ENCODE measurements at regions not wholly inside any gene's neighbourhood (a gene's known extent, or its start where the extent isn't known, plus 50 kb on each side); places are given as distances from the start of the nearest gene placed in this dataset.

DNA sequence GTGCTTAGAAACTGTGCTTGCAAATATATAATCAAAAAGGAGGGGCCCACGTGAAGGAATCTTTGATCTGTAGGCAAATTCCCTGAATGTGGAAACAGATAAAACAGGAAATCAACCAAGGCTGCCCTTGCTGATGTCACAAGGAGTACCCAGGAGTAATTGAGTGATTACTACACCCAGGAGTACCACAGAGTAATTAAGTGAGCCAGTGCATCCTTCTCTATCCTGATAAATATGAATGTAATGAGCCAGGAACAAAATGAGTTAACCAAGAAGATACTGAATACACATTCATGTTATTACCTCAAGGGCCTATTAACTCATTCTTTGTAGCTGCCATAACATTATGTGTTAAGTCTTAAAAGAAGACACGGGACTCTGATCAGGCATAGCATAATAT, 87.3 kb upstream of the POU1F1 start:
- no peaks in the 10 kb centered on the region for H3K36me3 ChIP-seq (ENCODE audit: insufficient read depth, insufficient read length, low read length)
- H3K9ac ChIP-seq (ENCODE audit: insufficient read length, low read depth) = no peak overlapping the region
- no peaks in the 10 kb centered on the region for H3K9me3 ChIP-seq (ENCODE audit: insufficient read depth, low read length)
- TF ChIP-seq YY1 (IDR thresholded peaks at IDR 0.05; ENCODE audit: insufficient read depth, insufficient read length) = no peak
- TF ChIP-seq SUZ12 (IDR thresholded peaks at IDR 0.05; ENCODE audit: extremely low read depth, insufficient read depth, insufficient read length) = no peak
- TF ChIP-seq ZNF274 (IDR thresholded peaks at IDR 0.05; ENCODE audit: low read depth, low read length) = no peak
- H3K4me3 ChIP-seq (ENCODE audit: insufficient read length, low read depth) = no peak overlapping the region
- no peaks in the 10 kb centered on the region for H3K4me1 ChIP-seq (ENCODE audit: insufficient read depth, insufficient read length)
- no peak for DNase-seq (ENCODE audit: low read depth, low spot score)
- H3K27me3 ChIP-seq (ENCODE audit: insufficient read depth, insufficient read length) = no peaks in the 10 kb centered on the region

GRCh38 chr3:87361956-87362355, 85.6 kb upstream of the POU1F1 start:
- H3K36me3 ChIP-seq (ENCODE audit: insufficient read depth, insufficient read length, low read length) = no peaks in the 10 kb centered on the region
- H3K4me1 ChIP-seq (ENCODE audit: insufficient read depth, insufficient read length) = no peaks in the 10 kb centered on the region
- H3K4me3 ChIP-seq (ENCODE audit: insufficient read length, low read depth) = no peak overlapping the region
- TF ChIP-seq SUZ12 (IDR thresholded peaks at IDR 0.05; ENCODE audit: extremely low read depth, insufficient read depth, insufficient read length) (no peak), ZNF274 (IDR thresholded peaks at IDR 0.05; ENCODE audit: low read depth, low read length) (no peak), YY1 (IDR thresholded peaks at IDR 0.05; ENCODE audit: insufficient read depth, insufficient read length) (no peak)
- no peaks in the 10 kb centered on the region for H3K27me3 ChIP-seq (ENCODE audit: insufficient read depth, insufficient read length)
- H3K9me3 ChIP-seq (ENCODE audit: insufficient read depth, low read length) = no peaks in the 10 kb centered on the region
- no peak overlapping the region for H3K9ac ChIP-seq (ENCODE audit: insufficient read length, low read depth)
- no peak for DNase-seq (ENCODE audit: low read depth, low spot score)

DNA sequence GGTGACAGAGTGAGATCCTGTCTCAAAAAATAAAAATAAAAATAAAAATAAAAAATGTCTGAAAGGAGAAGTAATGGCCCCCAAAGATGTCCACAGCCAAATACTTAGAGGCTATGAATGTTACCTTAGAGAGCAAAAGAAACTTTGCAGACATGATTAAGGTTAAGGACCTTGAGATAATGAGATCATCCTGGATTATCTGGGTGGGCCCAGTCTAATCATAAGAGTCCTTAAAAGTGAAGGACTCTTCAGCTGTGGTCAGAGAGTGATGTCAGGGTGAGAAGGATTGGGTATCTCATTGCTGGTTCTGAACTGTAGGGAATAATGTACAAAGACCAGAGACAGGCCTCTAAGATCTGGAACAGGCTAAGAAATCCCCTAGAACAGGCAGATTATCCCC, 84.9 kb upstream of the POU1F1 start:
- Histone ChIP-seq H3K4me1 (ENCODE audit: insufficient read depth, insufficient read length) (no peaks in the 10 kb centered on the region), H3K9ac (ENCODE audit: insufficient read length, low read depth) (no peak overlapping the region), H3K9me3 (ENCODE audit: insufficient read depth, low read length) (no peaks in the 10 kb centered on the region), H3K27me3 (ENCODE audit: insufficient read depth, insufficient read length) (no peaks in the 10 kb centered on the region), H3K36me3 (ENCODE audit: insufficient read depth, insufficient read length, low read length) (no peaks in the 10 kb centered on the region), H3K4me3 (ENCODE audit: insufficient read length, low read depth) (no peak overlapping the region)
- DNase-seq (ENCODE audit: low read depth, low spot score) = no peak
- TF ChIP-seq YY1 (IDR thresholded peaks at IDR 0.05; ENCODE audit: insufficient read depth, insufficient read length) (no peak), ZNF274 (IDR thresholded peaks at IDR 0.05; ENCODE audit: low read depth, low read length) (no peak), SUZ12 (IDR thresholded peaks at IDR 0.05; ENCODE audit: extremely low read depth, insufficient read depth, insufficient read length) (no peak)

GRCh38 chr3:87359826-87360225, 83.4 kb upstream of the POU1F1 start:
- Histone ChIP-seq H3K4me1 (ENCODE audit: insufficient read depth, insufficient read length) (no peaks in the 10 kb centered on the region), H3K9ac (ENCODE audit: insufficient read length, low read depth) (no peak overlapping the region), H3K9me3 (ENCODE audit: insufficient read depth, low read length) (no peaks in the 10 kb centered on the region), H3K27me3 (ENCODE audit: insufficient read depth, insufficient read length) (no peaks in the 10 kb centered on the region), H3K36me3 (ENCODE audit: insufficient read depth, insufficient read length, low read length) (no peaks in the 10 kb centered on the region), H3K4me3 (ENCODE audit: insufficient read length, low read depth) (no peak overlapping the region)
- TF ChIP-seq SUZ12 (IDR thresholded peaks at IDR 0.05; ENCODE audit: extremely low read depth, insufficient read depth, insufficient read length) = no peak
- no peak for TF ChIP-seq YY1 (IDR thresholded peaks at IDR 0.05; ENCODE audit: insufficient read depth, insufficient read length)
- no peak for TF ChIP-seq ZNF274 (IDR thresholded peaks at IDR 0.05; ENCODE audit: low read depth, low read length)
- no peak for DNase-seq (ENCODE audit: low read depth, low spot score)

DNA sequence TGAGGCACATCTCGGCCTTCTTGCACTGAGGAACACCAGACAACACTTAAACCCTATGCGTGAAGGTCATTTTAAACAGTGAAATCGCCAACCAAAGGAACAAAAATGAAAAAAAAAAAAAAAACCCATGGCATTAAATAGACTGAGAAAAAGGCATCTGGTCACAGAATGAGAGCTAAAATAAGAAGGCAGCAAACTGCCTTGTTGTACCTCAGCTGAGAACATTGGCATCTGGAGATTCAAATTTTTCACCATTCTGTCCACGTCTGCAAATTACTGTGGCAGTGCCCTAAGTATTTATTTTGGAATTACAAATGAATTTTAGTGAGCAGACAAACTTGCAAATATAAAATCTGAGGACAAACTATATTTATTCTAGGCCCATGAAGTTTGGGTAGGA, 82.6 kb upstream of the POU1F1 start:
- Histone ChIP-seq H3K9ac (ENCODE audit: insufficient read length, low read depth) (no peak overlapping the region), H3K27me3 (ENCODE audit: insufficient read depth, insufficient read length) (no peaks in the 10 kb centered on the region), H3K36me3 (ENCODE audit: insufficient read depth, insufficient read length, low read length) (no peaks in the 10 kb centered on the region), H3K4me3 (ENCODE audit: insufficient read length, low read depth) (no peak overlapping the region), H3K4me1 (ENCODE audit: insufficient read depth, insufficient read length) (no peaks in the 10 kb centered on the region), H3K9me3 (ENCODE audit: insufficient read depth, low read length) (no peaks in the 10 kb centered on the region)
- TF ChIP-seq YY1 (IDR thresholded peaks at IDR 0.05; ENCODE audit: insufficient read depth, insufficient read length) (no peak), ZNF274 (IDR thresholded peaks at IDR 0.05; ENCODE audit: low read depth, low read length) (no peak), SUZ12 (IDR thresholded peaks at IDR 0.05; ENCODE audit: extremely low read depth, insufficient read depth, insufficient read length) (no peak)
- no peak for DNase-seq (ENCODE audit: low read depth, low spot score)

GRCh38 chr3:87358066-87358465, 81.7 kb upstream of the POU1F1 start:
- Histone ChIP-seq H3K27me3 (ENCODE audit: insufficient read depth, insufficient read length) (no peaks in the 10 kb centered on the region), H3K4me3 (ENCODE audit: insufficient read length, low read depth) (no peak overlapping the region), H3K9ac (ENCODE audit: insufficient read length, low read depth) (no peak overlapping the region), H3K4me1 (ENCODE audit: insufficient read depth, insufficient read length) (no peaks in the 10 kb centered on the region), H3K9me3 (ENCODE audit: insufficient read depth, low read length) (no peaks in the 10 kb centered on the region), H3K36me3 (ENCODE audit: insufficient read depth, insufficient read length, low read length) (no peaks in the 10 kb centered on the region)
- TF ChIP-seq ZNF274 (IDR thresholded peaks at IDR 0.05; ENCODE audit: low read depth, low read length) (no peak), YY1 (IDR thresholded peaks at IDR 0.05; ENCODE audit: insufficient read depth, insufficient read length) (no peak), SUZ12 (IDR thresholded peaks at IDR 0.05; ENCODE audit: extremely low read depth, insufficient read depth, insufficient read length) (no peak)
- no peak for DNase-seq (ENCODE audit: low read depth, low spot score)

DNA sequence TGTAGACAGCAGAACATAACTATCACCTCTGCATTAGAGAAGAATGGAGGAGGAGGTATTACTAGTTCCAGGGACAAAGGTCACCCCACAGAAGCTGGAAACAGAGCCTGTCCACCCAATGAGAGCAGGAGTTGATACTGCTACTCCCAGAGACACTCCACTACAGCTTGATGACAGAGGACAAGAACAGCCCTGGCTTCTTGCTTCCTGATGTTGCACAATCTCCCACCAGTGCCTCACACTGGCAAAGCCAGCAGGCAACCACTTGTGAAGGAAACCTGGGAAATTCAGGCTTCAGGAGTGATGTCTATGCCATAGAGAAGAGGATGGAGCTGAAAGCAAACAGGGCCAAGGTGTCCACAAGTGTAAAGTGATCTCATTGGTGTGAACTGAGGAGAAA, 78.0 kb upstream of the POU1F1 start:
- no peak for TF ChIP-seq YY1 (IDR thresholded peaks at IDR 0.05; ENCODE audit: insufficient read depth, insufficient read length)
- no peak for TF ChIP-seq ZNF274 (IDR thresholded peaks at IDR 0.05; ENCODE audit: low read depth, low read length)
- no peak for TF ChIP-seq SUZ12 (IDR thresholded peaks at IDR 0.05; ENCODE audit: extremely low read depth, insufficient read depth, insufficient read length)
- H3K9ac ChIP-seq (ENCODE audit: insufficient read length, low read depth) = no peak overlapping the region
- DNase-seq (ENCODE audit: low read depth, low spot score) = no peak
- H3K4me1 ChIP-seq (ENCODE audit: insufficient read depth, insufficient read length) = no peaks in the 10 kb centered on the region
- H3K9me3 ChIP-seq (ENCODE audit: insufficient read depth, low read length) = no peaks in the 10 kb centered on the region
- H3K36me3 ChIP-seq (ENCODE audit: insufficient read depth, insufficient read length, low read length) = no peaks in the 10 kb centered on the region
- H3K27me3 ChIP-seq (ENCODE audit: insufficient read depth, insufficient read length) = no peaks in the 10 kb centered on the region
- H3K4me3 ChIP-seq (ENCODE audit: insufficient read length, low read depth) = no peak overlapping the region

- H3K9ac ChIP-seq (ENCODE audit: insufficient read length, low read depth) = no peak overlapping the region
- TF ChIP-seq SUZ12 (IDR thresholded peaks at IDR 0.05; ENCODE audit: extremely low read depth, insufficient read depth, insufficient read length) = no peak
- no peak for TF ChIP-seq YY1 (IDR thresholded peaks at IDR 0.05; ENCODE audit: insufficient read depth, insufficient read length)
- TF ChIP-seq ZNF274 (IDR thresholded peaks at IDR 0.05; ENCODE audit: low read depth, low read length) = no peak
Observed at GRCh38 chr3:87351937-87352336, 75.6 kb upstream of the POU1F1 start.

More at GRCh38 chr3:87351937-87352336, 75.6 kb upstream of the POU1F1 start:
- Histone ChIP-seq H3K27me3 (ENCODE audit: insufficient read depth, insufficient read length) (no peaks in the 10 kb centered on the region), H3K9me3 (ENCODE audit: insufficient read depth, low read length) (no peaks in the 10 kb centered on the region), H3K4me1 (ENCODE audit: insufficient read depth, insufficient read length) (no peaks in the 10 kb centered on the region), H3K36me3 (ENCODE audit: insufficient read depth, insufficient read length, low read length) (no peaks in the 10 kb centered on the region), H3K4me3 (ENCODE audit: insufficient read length, low read depth) (no peak overlapping the region)
- DNase-seq (ENCODE audit: low read depth, low spot score) = no peak

Data from NT2/D1 (cell line).